Natural killer cell (primary cell): ENCODE measurements at regions not wholly inside any gene's neighbourhood (a gene's known extent, or its start where the extent isn't known, plus 50 kb on each side); places are given as distances from the start of the nearest gene placed in this dataset.

Experiments
- ATAC-seq, 3 donors: fragments of 150-1000 bp in 2 of 3; fragments of 200-7000 bp in 1 of 3; cut with Tn5 transposase; 1 replicate in 1 of 3; 2 replicates in 2 of 3; pipeline ENCODE4 v1.10.0; 2021; ENCODE audit warnings: mild to moderate bottlenecking in 2 of 3, moderate library complexity in 2 of 3
- DNase-seq, 2 donors: peaks; one replicate each; pipeline versions ENCODE4 v3.0.0 to v3.0.0-alpha.2; 2013 to 2021; ENCODE audit warnings: mixed read lengths in 1 of 2
- H3K27ac ChIP-seq: one replicate; pipeline ENCODE4 v1.5.1; 2013; ENCODE audit warnings: mild to moderate bottlenecking, low read length
- H3K27me3 ChIP-seq: one replicate; pipeline ENCODE4 v1.6.1; 2013; ENCODE audit warnings: low read length; ENCODE audit not compliant: control insufficient read depth, insufficient read depth
- H3K36me3 ChIP-seq: one replicate; pipeline ENCODE4 v1.6.1; 2013; ENCODE audit warnings: low read length; ENCODE audit not compliant: control insufficient read depth, insufficient read depth
- H3K4me1 ChIP-seq: one replicate; pipeline ENCODE4 v1.6.1; 2013; ENCODE audit warnings: low read length; ENCODE audit not compliant: control insufficient read depth, insufficient read depth
- H3K4me3 ChIP-seq: one replicate; pipeline ENCODE4 v1.5.1; 2013; ENCODE audit warnings: low read length
- H3K9me3 ChIP-seq: one replicate; pipeline ENCODE4 v1.6.1; 2013; ENCODE audit warnings: low read length; ENCODE audit not compliant: control insufficient read depth, insufficient read depth
- H3K27ac Mint-ChIP-seq, 2 donors: one replicate each; pipeline ENCODE4 v1.8.0; 2022; ENCODE audit warnings: mild to moderate bottlenecking in 2 of 2, mixed read lengths in 2 of 2, moderate library complexity in 1 of 2
- H3K27me3 Mint-ChIP-seq, 2 donors: one replicate each; pipeline ENCODE4 v1.8.0; 2022; ENCODE audit warnings: low read depth in 2 of 2, mixed read lengths in 2 of 2
- H3K36me3 Mint-ChIP-seq: one replicate; pipeline ENCODE4 v1.8.0; 2022; ENCODE audit warnings: mixed read lengths
- H3K4me1 Mint-ChIP-seq, 2 donors: one replicate each; pipeline ENCODE4 v1.8.0; 2022; ENCODE audit warnings: mixed read lengths in 2 of 2
- H3K4me3 Mint-ChIP-seq: one replicate; pipeline ENCODE4 v1.8.0; 2022; ENCODE audit warnings: mild to moderate bottlenecking, moderate library complexity, mixed read lengths
- H3K9me3 Mint-ChIP-seq, 2 donors: one replicate each; pipeline ENCODE4 v1.8.0; 2022; ENCODE audit warnings: mixed read lengths in 2 of 2
- CTCF ChIP-seq: fragments of 200-600 bp; IDR thresholded peaks from one replicate; pipeline ENCODE4 v1.8.0; 2022; ENCODE audit warnings: antibody characterized with exemption
- WGBS: methylation state at CpG from one replicate; pipeline ENCODE4 v1.1.7; 2013; ENCODE audit warnings: missing lambda C conversion rate; ENCODE audit not compliant: insufficient coverage; 5-methylcytosine and 5-hydroxymethylcytosine counted together
- intact Hi-C: fragments of 100-400 bp; cut with micrococcal nuclease; formaldehyde crosslinking; loops from one replicate; pipeline ENCODE4 v1.14.2; 2022

GRCh38 chr2:8438476-8438875 is 243.4 kb upstream of the ID2 start:
- no peak overlapping the region for H3K4me3 ChIP-seq
- peaks cover 50% of the 10 kb centered on the region for H3K4me1 ChIP-seq
- WGBS: 9% methylated on average over 3 of the region's 3 CpGs
- peak overlapping the region; percentile 11 for H3K27ac ChIP-seq
- TF ChIP-seq CTCF: no peak
- DNase-seq (peak in 1 of 2 donors; percentile 26), ATAC-seq (peak; percentile 60 to 70 (median 66))
- peaks cover 74% of the 10 kb centered on the region in 2 donors for H3K4me1 Mint-ChIP-seq
- H3K27me3 Mint-ChIP-seq: no peaks in the 10 kb centered on the region
- peak overlapping the region; percentile 54 to 85 for H3K27ac Mint-ChIP-seq
- intact Hi-C loops: loop anchor here (2.0 kb wide), 1 partner anchor 14 kb away; no protein-coding TSS in a partner anchor
- no peaks in the 10 kb centered on the region for H3K27me3 ChIP-seq
- no peaks in the 10 kb centered on the region for H3K36me3 Mint-ChIP-seq
- H3K4me3 Mint-ChIP-seq: peak overlapping the region; percentile 19
- H3K9me3 ChIP-seq: no peaks in the 10 kb centered on the region
- no peaks in the 10 kb centered on the region for H3K9me3 Mint-ChIP-seq
- peaks cover 26% of the 10 kb centered on the region for H3K36me3 ChIP-seq

- Mint-ChIP-seq H3K27ac (peak overlapping the region; percentile 54 to 85), H3K27me3 (no peaks in the 10 kb centered on the region), H3K4me1 (peaks cover 70 to 71% of the 10 kb centered on the region in 2 donors), H3K36me3 (no peaks in the 10 kb centered on the region), H3K9me3 (no peaks in the 10 kb centered on the region), H3K4me3 (no peak overlapping the region)
- no peak for TF ChIP-seq CTCF
- Histone ChIP-seq H3K9me3 (no peaks in the 10 kb centered on the region), H3K4me1 (peaks cover 45% of the 10 kb centered on the region), H3K4me3 (no peak overlapping the region), H3K36me3 (peaks cover 26% of the 10 kb centered on the region), H3K27ac (peak overlapping the region; percentile 11), H3K27me3 (no peaks in the 10 kb centered on the region)
- ATAC-seq (no peak), DNase-seq (no peak)
- WGBS: 98% methylated on average over 7 of the region's 7 CpGs
- intact Hi-C loops: loop anchor here (2.0 kb wide), 1 partner anchor 14 kb away; no protein-coding TSS in a partner anchor
These were observed 242.9 kb upstream of the ID2 start for GRCh38 chr2:8438996-8439395.

GRCh38 chr2:8440029-8440778 is 241.7 kb upstream of the ID2 start:
- Histone ChIP-seq H3K4me3 (no peak overlapping the region), H3K4me1 (peaks cover 43% of the 10 kb centered on the region), H3K36me3 (peaks cover 26% of the 10 kb centered on the region), H3K9me3 (no peaks in the 10 kb centered on the region), H3K27me3 (no peaks in the 10 kb centered on the region), H3K27ac (no peak overlapping the region)
- ATAC-seq: no peak
- no peaks in the 10 kb centered on the region for H3K9me3 Mint-ChIP-seq
- no peaks in the 10 kb centered on the region for H3K36me3 Mint-ChIP-seq
- no peak for TF ChIP-seq CTCF
- H3K4me1 Mint-ChIP-seq: peaks cover 63 to 69% of the 10 kb centered on the region in 2 donors
- DNase-seq: no peak
- H3K4me3 Mint-ChIP-seq: no peak overlapping the region
- intact Hi-C loops: no loop called here
- H3K27ac Mint-ChIP-seq: no peak overlapping the region
- H3K27me3 Mint-ChIP-seq: no peaks in the 10 kb centered on the region
- 96% methylated on average over 12 of the region's 12 CpGs for WGBS
